H1 (cell line): ENCODE measurements at regions not wholly inside any gene's neighbourhood (a gene's known extent, or its start where the extent isn't known, plus 50 kb on each side); places are given as distances from the start of the nearest gene placed in this dataset.

Source experiments
- CEBPB ChIP-seq: IDR thresholded peaks from 2 replicates; pipeline ENCODE4 v1.6.1; 2012; ENCODE audit warnings: low read depth, low read length
- CTBP2 ChIP-seq: IDR thresholded peaks from 2 replicates; pipeline ENCODE4 v1.7.0; 2011; ENCODE audit warnings: borderline replicate concordance, mild to moderate bottlenecking, moderate library complexity, mixed read lengths, low read length; ENCODE audit not compliant: insufficient read depth, insufficient read length
- HDAC6 ChIP-seq: IDR thresholded peaks from one replicate; pipeline ENCODE4 v1.7.1; 2012; ENCODE audit warnings: low read depth, mild to moderate bottlenecking, inconsistent platforms, low read length, moderate library complexity
- KDM4A ChIP-seq: IDR thresholded peaks from one replicate; pipeline ENCODE4 v1.7.1; 2012; ENCODE audit warnings: low read depth, mild to moderate bottlenecking, moderate library complexity, low read length, inconsistent platforms; ENCODE audit not compliant: severe bottlenecking
- SIN3A ChIP-seq, 2 experiments: IDR thresholded peaks in 1 of 2; conservative IDR thresholded peaks in 1 of 2; 2 replicates each; pipeline ENCODE4 v1.6.1; 2011 to 2012; ENCODE audit warnings: low read length in 2 of 2, improper control_type of control experiment in 1 of 2, low read depth in 1 of 2, mild to moderate bottlenecking in 1 of 2
- SP2 ChIP-seq: IDR thresholded peaks from 2 replicates; pipeline ENCODE4 v1.6.1; 2012; ENCODE audit warnings: mild to moderate bottlenecking, low read length, inconsistent platforms
- TCF12 ChIP-seq: IDR thresholded peaks from 2 replicates; pipeline ENCODE4 v1.6.1; 2011; ENCODE audit warnings: low read depth, mild to moderate bottlenecking, low read length
- YY1 ChIP-seq: IDR thresholded peaks from 2 replicates; pipeline ENCODE4 v1.6.1; 2011; ENCODE audit warnings: low read depth, mild to moderate bottlenecking, low read length

GRCh38 chr4:130214268-130214667 is 1118.3 kb downstream of the C4orf33 start (continued):
- TF ChIP-seq SIN3A (conservative IDR thresholded peaks at IDR 0.05 in 1 of 2, IDR thresholded peaks at IDR 0.05 in 1 of 2; ENCODE audit: low read depth in 1 of 2, low read length in 2 of 2), result no peak
- no peak for TF ChIP-seq SP2
- TF ChIP-seq KDM4A, result no peak
- no peak for TF ChIP-seq TCF12
- TF ChIP-seq CEBPB, result no peak
- no peak for TF ChIP-seq HDAC6
- TF ChIP-seq YY1, result no peak
- TF ChIP-seq CTBP2, result no peak
